HG02759 (cell line): ENCODE measurements at regions not wholly inside any gene's neighbourhood (a gene's known extent, or its start where the extent isn't known, plus 50 kb on each side); places are given as distances from the start of the nearest gene placed in this dataset.
"Not testable (repeated sequence)": the region's sequence is repeated elsewhere in the genome, so short reads cannot be mapped to it uniquely, and the experiment has no call there.

Source experiments
- ATAC-seq: cut with Tn5 transposase; IDR thresholded peaks from one replicate; pipeline ENCODE4 v1.9.1; 2021; ENCODE audit warnings: mild to moderate bottlenecking, moderate library complexity; ENCODE audit not compliant: unreplicated experiment

DNA sequence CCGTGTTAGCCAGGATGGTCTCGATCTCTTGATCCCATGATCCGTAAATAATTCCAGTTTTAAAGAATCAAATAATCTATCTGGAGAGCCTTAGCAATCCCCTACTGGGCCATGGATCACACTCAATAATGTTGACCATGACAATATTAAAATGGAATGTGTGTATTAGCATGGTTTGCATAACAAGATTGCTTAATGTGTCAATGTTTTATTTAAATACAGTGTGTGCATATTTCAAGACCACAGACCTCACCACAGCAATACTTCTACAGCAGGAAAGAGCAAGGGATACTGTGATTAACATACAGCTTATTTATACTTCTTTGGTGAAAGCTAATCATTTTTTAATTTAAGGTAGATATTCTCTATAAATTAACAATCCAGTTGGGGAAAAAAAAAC is 470.4 kb downstream of the TFAP2B start:
- no peak for ATAC-seq

DNA sequence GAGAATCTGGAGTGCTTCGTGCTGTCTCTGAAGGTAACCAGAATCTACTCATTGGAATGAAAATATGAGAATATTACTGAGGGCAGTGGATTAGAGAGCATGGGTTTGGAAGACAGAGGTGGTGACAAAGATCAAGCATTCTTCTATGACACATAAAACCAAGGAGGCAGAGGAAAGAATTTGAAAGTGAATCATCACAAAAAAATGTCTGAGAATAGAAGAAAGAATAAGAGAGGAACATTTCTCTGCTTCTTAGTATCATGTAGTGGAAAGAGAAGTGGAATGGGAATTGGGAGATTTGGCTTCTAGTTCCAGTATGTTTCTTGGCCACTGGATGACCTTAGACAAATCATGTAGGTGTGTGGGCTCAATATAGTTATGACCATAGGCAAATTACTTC is 474.0 kb downstream of the TFAP2B start:
- no peak for ATAC-seq

DNA sequence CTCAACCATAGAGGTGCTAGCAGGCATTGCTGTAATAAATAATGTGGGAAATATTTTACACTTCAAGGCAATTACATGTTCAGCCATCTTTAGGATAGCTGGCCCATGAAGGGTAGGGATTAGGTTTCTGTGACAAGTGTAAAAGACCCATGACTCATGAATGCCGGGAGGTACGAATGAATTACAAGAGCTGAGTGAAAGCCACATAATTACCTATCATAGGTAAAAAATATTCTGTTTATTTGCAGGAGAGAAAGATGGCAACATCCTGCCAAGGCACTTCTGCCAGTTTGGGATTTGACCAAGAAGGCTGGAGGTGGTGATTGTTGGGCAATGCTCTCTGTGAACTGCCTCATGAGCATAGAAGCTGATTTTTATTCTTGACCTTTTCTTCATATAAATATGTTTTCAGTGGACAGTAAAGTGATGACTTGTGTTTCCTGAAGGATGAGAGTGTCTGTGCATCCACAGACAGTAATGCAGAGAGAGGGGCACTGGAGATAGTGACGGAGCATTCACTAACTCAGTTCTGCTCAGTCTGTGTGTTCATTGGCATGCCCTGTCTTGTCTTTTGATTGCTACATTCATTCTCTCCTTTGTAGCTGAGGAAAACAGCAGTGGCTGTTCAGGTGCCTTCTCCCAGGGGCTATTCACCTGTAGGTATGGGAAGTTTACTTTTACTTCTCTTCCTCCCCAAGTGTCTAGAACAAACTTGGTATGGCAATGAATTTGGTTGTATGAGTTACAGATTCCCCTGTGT is 481.1 kb downstream of the TFAP2B start:
- no peak for ATAC-seq

DNA sequence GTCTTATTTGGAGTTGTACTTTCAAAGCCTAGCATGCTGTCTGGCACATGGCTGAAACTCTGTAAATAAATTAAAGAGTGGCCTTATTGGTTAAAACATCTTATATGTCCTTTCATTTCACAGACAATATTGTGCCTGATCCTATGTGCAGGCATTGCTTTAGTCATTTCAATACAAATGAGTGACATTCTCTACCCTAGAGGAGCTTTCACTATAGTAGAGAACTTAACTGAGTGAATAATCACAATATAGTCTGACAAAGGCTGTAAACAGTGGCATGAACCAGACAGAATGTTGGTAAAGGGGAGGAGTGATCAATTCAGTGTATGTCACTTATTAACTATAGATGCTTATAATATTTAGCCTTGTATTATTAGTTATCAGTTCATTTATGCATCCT is 481.8 kb downstream of the TFAP2B start:
- ATAC-seq, result no peak

DNA sequence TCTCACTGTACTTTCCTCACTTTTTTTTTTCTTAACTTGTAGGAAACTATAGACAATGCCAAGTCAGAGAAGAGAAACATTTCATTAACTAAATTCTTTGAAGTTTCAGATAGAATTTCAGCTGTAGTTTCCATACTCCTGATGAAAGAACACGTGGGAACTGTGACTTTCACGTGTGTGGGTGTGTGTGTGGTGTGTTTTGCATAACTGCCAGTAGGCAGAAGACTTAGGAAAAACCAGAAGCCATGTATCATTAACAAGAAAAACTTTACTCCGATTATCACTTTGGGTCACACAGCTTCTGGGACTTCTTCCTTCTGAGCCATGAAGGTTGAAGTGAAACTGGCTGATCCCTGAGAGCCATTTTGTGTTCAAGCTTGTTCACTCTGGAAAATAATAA is 483.3 kb downstream of the TFAP2B start:
- peak; percentile 66 for ATAC-seq

DNA sequence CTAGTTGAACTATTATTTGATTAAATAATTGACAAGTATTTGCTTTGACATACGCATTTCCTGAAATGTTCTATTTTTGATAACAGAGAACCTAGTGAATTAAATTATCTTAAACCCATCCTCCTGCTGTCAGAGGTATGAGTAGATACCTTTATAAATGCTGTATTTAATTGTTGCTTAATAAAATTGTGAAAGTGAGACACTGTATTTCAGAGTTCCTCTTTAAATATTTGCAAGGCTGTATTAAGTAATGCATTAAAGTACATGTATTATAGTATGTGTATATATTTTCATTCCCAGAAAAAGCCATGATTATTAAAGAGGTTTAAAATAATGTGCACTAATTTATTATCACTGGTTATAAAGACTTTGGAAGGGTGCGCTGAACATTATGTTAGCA is 483.8 kb downstream of the TFAP2B start:
- no peak for ATAC-seq

DNA sequence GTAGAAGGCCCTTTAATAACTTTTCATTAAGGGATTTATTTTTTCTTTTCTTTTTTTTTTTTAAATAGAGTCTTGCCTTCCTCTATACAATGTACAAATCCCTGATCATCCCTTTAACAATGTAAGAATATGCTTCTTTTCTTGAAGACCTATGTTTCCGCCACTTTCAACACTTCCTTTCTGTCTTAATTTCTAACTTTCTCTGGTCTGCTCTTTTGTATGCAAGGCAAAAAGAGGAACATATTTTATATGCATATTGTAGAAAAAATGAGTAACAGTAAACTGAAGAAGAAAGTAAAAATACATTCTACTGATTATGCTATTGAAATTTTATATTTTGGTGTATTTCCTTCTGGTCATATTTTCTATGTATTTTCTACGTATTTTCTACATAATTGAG is 484.7 kb downstream of the TFAP2B start:
- no peak for ATAC-seq

DNA sequence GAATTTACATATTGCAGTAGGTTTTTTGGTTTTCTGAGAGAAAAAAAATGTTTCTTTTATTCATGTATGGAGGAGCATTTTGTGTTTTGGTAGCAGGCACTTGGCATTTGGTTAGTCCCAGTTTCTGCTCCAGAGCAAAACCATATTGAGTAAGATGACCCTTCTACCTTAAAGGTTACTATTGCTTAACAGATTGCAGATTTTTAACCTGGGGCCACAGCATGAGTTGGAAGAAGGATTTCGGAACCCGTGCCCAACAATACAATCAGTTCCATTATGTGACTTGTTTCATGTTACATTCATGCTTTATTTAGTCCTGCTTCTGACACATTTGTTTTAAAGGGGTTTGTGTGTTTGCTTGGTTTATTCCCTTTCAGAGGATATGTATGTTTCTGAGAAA is 496.3 kb downstream of the TFAP2B start:
- ATAC-seq, result no peak

DNA sequence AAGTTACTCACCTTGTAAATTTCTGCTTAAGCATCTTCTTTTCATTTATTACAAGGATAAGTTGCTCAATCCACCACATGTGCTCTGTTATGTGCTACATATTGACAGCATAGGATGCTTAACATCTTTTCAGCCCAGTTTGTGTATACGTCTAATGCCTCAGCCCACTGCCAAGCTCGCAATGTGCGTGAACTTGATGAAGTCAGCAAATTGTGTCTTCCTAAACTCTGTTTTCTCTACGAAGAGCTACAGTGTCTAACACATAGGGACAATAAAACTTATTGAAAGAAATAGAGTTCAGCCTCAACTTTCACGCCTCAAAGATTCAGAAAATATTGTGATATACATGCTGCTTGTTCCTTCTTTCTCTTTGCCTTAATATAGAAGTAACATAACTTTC is 500.0 kb downstream of the TFAP2B start:
- ATAC-seq, result no peak

DNA sequence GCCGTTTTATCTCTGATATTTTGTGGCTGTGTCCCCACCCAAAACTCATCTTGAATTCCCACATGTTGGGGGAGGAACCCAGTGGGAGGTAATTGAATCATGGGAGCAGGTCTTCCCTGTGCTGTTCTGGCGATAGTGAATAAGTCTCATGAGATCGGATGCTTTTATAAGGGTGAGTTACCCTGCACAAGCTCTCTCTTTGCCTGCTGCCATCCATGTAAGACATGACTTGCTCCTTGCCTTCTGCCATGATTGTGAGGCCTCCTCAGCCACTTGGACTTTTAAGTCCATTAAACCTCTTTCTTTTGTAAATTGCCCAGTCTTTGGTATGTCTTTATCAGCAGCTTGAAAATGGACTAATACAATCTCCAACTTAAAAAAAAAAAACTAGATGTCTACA is 502.8 kb downstream of the TFAP2B start:
- not testable (repeated sequence) for ATAC-seq

DNA sequence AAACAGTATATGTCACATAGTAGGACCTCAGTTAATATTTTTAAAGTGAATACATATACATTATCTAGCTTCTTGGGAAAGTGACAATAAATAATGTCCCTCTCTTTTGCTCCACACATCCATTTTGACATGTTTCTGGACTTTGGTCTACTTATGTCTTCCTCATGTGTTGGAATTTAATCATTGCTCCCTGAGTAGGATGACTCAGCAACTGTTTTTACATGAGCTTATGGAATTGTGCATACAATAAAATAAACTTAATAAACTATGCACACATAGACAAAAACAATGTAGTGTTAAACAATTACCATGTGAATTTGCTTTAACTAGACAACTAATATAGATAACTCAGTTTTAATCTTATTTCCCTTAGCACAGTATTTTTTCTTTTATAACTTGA is 503.8 kb downstream of the TFAP2B start:
- no peak for ATAC-seq

DNA sequence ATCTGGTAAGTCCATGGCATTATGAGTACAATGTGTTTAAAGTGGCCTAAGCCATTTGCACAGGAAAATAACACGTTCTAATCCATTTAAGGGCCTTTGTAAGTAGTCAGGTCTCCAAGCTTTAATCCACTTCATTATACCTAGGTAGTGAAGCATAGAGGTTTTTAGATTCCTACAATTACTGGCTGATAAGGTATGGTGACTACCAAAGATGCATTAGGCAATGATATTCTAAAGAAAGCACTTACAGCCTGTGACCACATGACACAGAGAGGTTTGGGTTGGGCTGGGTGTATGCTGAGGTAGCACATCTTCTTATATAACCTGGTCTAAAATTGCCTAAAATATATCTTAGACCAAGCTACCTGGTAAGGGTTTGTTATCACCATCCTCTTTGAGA is 504.4 kb downstream of the TFAP2B start:
- no peak for ATAC-seq

DNA sequence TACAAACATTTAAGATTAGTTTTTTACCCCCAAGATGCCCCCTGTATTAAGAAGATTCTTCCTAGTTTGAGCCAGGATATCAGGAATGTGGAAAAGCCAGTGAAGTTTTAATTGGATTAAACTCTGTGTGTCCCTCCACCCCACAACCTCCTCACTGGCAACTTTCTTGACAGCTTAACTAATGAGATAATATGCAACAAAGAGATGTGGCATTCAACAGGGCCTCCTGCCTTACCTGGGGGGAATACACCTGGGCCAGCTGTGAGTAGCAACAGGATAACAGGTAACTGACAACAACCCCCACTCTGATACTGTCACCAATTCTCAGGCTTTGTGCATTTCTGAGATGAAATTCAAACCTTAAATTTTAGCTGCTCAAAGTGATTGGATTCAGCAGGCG is 512.3 kb downstream of the TFAP2B start:
- no peak for ATAC-seq

DNA sequence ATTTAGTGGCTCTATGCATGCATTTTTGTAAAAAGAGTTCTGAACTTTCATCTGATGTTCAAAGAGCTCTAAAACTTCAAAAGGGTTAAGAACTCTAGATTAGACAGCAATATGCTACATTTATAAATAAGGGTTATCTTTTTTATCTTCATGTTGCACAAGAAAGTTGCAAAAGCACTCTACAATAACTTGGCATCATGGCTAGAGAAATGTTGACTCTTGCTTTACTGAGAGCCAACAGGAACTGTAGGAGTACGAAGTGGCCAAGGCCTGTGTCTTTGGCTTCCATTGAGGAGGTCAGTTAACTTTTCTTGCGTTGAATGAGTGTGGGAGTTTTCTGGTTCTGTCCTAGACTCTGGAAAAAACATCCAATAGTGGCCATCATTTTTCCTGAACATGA is 516.9 kb downstream of the TFAP2B start:
- ATAC-seq, result no peak

DNA sequence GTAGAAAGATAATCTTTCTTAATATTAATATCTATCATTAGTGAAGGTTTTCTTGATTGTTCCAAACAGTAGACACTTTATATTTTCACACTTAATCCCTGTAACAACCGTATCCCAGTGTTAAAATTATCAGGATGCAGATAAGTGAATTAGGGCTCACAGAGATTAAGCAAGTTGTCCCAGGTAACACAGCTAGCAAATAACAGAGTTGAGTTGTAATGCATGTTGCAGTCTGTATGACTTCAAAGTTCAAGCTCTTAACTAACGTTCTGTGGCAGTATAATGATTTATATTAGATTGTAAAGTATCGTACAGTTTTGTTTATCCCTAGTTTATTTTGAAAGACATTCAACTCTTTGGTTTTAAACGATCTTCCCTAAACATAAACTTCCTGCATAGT is 517.5 kb downstream of the TFAP2B start:
- ATAC-seq, result no peak

DNA sequence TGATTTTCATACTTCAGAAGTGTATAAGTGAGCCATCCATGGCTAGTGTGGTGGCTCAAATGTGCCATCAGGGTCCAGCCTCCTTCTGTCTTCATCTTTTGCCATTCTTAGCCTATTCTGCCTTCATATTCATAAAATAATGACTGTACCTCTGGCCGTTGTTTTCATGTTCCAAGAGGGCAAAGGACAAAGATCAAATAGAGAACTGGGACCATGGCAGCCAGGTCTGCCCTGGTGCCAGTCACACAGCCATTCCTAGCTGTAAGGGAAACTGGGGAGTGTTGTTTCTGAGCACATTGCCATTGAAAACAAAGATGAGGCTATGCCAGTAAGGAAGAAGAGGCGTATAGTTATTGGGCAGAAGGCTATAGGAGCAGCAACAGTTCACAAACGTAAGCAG is 518.6 kb downstream of the TFAP2B start:
- ATAC-seq, result no peak

DNA sequence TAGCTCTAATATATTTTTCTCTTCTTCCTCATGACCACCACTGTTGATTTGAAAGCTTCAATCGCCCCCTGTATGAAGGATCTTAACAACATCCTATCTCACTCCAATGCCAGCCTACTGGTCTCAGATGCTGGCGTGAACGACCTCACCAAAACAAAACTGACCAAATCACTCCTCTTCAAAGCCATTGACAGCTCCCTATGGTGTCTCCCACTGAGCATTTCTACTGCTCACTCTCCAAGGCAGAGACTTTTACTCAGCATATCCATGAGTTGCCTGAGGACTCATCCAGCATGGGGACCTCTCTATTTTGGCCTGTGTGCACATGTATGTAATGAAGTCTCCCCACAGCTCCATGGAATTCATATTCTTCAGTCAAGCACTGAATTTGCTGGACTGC is 520.4 kb downstream of the TFAP2B start:
- ATAC-seq, result no peak

DNA sequence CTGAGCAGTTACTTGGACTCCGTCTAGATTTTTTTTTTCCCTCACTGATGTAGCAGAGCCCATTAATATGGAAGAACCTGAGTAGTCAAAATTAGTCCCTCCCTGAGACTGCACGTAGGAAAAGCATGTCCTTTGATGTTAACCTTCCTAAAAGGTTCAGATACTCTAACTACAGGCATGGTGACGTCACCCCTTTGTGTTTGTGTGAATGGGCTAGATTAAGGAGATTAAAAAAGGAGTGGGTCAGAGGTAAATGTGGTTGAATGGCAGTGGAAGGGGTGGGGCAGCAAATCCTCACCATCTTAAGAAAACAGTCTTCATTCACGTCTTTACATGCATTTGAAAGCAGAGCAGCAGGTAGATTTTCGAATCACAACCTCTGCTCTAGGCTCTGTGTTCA is 521.1 kb downstream of the TFAP2B start:
- ATAC-seq, result no peak

DNA sequence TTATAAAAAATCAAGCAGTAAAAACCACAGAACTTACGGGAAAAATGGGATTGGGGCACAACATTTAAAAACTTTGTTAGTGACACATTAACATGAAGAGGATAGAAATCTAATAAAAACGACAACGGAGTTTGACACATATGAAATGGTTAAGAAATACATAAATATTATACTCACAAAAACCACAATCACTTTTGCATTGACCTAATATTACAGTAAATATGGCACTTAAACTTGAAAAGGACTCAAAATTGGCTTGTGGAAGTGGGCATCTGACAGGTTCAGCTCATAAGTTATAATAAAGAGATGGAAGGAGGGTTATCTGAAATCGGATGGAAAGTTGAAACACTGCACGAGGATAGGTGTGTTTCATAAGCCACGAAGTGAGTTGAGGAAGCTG is 523.7 kb downstream of the TFAP2B start:
- ATAC-seq, result no peak

DNA sequence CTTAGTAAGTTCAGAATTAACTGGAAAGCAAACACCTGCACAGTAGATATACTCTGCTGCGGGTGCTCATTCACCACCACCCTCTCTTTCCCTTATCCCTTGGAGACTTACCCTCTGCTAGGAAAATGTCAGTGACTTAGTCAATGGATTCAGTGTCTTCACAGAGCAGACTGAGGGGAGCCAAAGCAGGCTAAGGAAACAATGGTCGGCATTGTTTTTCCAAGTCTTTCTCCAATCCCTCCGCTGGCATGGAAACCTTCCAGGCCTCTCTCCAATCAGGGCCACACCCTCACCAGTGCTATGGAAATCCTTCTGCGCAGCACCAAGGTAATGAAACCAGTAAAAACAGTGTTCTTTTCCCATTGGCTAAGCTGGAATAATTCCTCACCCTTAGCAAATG is 531.2 kb downstream of the TFAP2B start:
- ATAC-seq, result no peak

DNA sequence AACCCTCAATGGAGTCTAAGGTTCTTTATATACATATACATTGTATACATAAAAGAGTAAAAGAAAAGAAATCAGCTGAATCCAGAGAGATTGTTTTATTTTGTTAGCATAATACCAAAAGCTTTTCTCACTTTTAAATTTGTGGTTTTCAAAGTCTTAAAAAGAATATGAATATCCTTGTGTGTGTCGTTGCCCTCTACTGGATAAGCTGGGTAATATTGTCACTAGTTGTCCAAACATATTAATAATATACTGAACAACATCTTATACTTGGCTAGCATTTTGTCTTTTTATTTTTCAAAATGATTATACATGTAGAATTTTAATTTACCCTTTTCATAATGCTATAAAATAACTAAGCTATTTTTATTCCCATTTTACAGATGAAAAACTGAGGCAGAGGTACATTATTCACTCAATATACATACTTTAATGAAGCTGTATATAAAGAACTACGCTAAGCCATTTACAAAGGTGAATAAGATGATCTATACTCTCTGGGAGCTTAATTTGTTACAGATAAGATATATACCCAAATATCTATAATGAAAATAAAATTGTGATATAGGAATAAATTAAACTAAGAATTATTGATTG is 531.7 kb downstream of the TFAP2B start:
- ATAC-seq, result no peak

DNA sequence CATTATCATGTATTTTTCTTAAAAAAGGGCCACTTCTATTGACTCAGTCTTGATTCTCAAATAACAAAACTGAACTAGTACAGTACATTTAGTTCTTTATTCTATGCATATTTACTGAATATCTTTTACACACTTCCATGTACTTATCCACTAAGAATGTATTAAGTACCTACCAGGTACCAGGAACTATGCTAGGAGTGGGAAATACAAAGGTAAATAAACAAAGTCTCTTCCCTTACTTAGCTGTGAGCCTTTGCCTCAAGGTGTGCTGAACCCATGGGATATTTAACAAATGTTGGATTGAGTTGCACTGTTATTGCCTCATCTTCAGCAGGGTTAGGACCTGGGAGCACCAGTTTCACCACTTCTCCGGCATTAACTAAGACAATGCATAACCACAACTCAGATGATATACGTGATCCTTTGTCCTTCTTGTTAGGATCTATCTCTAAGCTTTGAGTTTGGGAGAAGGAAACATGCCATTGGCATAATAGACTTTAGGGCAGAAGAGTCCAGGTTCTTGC is 533.9 kb downstream of the TFAP2B start:
- no peak for ATAC-seq

DNA sequence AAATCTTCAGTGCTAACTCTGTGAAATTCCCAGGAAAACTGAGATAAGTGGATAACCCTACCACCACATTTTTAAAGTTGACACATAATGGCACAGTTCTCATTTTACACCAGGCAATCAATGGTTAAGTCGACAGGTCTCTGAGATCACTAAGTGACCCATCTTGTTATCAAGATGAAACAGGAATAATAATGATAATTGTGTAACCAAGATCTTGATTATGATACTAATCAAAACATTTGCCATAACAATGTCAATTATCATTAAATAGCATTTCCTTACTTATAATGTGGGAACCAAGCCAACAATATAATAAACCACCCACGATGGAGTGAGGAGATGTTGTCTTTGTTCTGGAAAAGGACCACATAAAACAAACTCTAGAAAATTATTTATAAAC is 541.6 kb downstream of the TFAP2B start:
- ATAC-seq, result no peak
